ENCODE measurements at regions not wholly inside any gene's neighbourhood (a gene's known extent, or its start where the extent isn't known, plus 50 kb on each side); places are given as distances from the start of the nearest gene placed in this dataset.

GRCh38 chr15:66981771-66982170, 83.6 kb upstream of the SMAD3 start:
- CTCF ChIA-PET: no interaction called here
- TF ChIP-seq L3MBTL2 (conservative IDR thresholded peaks at IDR 0.05) (no peak), CTBP1 (IDR thresholded peaks at IDR 0.05; ENCODE audit: borderline replicate concordance) (no peak), HDGF (IDR thresholded peaks at IDR 0.05; ENCODE audit: borderline replicate concordance) (no peak), TARDBP (IDR thresholded peaks at IDR 0.05) (no peak), NFRKB (IDR thresholded peaks at IDR 0.05) (no peak), SP1 (IDR thresholded peaks at IDR 0.05) (no peak), FOXA1 (IDR thresholded peaks at IDR 0.05) (no peak), ZNF384 (IDR thresholded peaks at IDR 0.05) (no peak), ELF4 (IDR thresholded peaks at IDR 0.05) (no peak), LEF1 (IDR thresholded peaks at IDR 0.05; ENCODE audit: borderline replicate concordance) (no peak), FOXM1 (IDR thresholded peaks at IDR 0.05; ENCODE audit: borderline replicate concordance) (no peak), BHLHE40 (IDR thresholded peaks at IDR 0.05; ENCODE audit: borderline replicate concordance) (no peak), FOXK2 (IDR thresholded peaks at IDR 0.05) (no peak), SUZ12 (IDR thresholded peaks at IDR 0.05) (no peak), ARNT (IDR thresholded peaks at IDR 0.05) (no peak)
- TF ChIP-seq, protein P1, sequence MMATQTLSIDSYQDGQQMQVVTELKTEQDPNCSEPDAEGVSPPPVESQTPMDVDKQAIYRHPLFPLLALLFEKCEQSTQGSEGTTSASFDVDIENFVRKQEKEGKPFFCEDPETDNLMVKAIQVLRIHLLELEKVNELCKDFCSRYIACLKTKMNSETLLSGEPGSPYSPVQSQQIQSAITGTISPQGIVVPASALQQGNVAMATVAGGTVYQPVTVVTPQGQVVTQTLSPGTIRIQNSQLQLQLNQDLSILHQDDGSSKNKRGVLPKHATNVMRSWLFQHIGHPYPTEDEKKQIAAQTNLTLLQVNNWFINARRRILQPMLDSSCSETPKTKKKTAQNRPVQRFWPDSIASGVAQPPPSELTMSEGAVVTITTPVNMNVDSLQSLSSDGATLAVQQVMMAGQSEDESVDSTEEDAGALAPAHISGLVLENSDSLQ (IDR thresholded peaks at IDR 0.05): no peak
- POLR2A ChIA-PET: no interaction called here
- DNase-seq (ENCODE audit: extremely low spot score): peak; percentile 1

DNA sequence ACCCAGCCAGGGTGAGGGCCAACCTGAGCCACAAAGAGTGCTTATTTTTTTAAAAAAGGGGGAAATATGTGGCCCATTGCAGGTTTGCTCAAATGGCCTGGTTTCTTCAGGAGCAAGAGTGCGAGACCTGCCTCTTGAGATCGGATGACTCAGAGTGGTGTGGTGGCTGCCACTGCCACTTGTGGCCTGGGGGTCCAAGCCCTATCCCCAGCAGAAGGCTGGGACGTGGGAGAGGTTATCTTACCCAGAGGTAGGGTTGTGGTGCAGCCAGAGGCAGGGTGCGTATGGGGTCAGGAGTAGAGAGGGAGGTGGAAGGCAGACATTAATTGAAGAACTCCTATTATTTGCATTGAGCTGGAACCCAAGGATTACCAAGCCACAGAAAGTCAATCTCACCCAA, 83.2 kb upstream of the SMAD3 start:
- TF ChIP-seq CTBP1 (IDR thresholded peaks at IDR 0.05; ENCODE audit: borderline replicate concordance) (no peak), ELF4 (IDR thresholded peaks at IDR 0.05) (no peak), HDGF (IDR thresholded peaks at IDR 0.05; ENCODE audit: borderline replicate concordance) (no peak), FOXK2 (IDR thresholded peaks at IDR 0.05) (no peak), TARDBP (IDR thresholded peaks at IDR 0.05) (no peak), LEF1 (IDR thresholded peaks at IDR 0.05; ENCODE audit: borderline replicate concordance) (no peak), FOXM1 (IDR thresholded peaks at IDR 0.05; ENCODE audit: borderline replicate concordance) (no peak), ARNT (IDR thresholded peaks at IDR 0.05) (no peak), L3MBTL2 (conservative IDR thresholded peaks at IDR 0.05) (no peak), SP1 (IDR thresholded peaks at IDR 0.05) (no peak), ZNF384 (IDR thresholded peaks at IDR 0.05) (no peak), SUZ12 (IDR thresholded peaks at IDR 0.05) (no peak), BHLHE40 (IDR thresholded peaks at IDR 0.05; ENCODE audit: borderline replicate concordance) (no peak), FOXA1 (IDR thresholded peaks at IDR 0.05) (no peak), NFRKB (IDR thresholded peaks at IDR 0.05) (no peak)
- TF ChIP-seq, protein P1 (IDR thresholded peaks at IDR 0.05): no peak
- POLR2A ChIA-PET: no interaction called here
- DNase-seq (ENCODE audit: extremely low spot score): no peak
- CTCF ChIA-PET: no interaction called here

- DNase-seq (ENCODE audit: extremely low spot score): peak; percentile 1
- CTCF ChIA-PET: no interaction called here
- POLR2A ChIA-PET: no interaction called here
- no peak for TF ChIP-seq FOXA1 (IDR thresholded peaks at IDR 0.05)
- TF ChIP-seq SP1 (IDR thresholded peaks at IDR 0.05): no peak
- no peak for TF ChIP-seq ZNF384 (IDR thresholded peaks at IDR 0.05)
- TF ChIP-seq HDGF (IDR thresholded peaks at IDR 0.05; ENCODE audit: borderline replicate concordance): no peak
- no peak for TF ChIP-seq SUZ12 (IDR thresholded peaks at IDR 0.05)
- TF ChIP-seq ARNT (IDR thresholded peaks at IDR 0.05): no peak
- no peak for TF ChIP-seq CTBP1 (IDR thresholded peaks at IDR 0.05; ENCODE audit: borderline replicate concordance)
- TF ChIP-seq NFRKB (IDR thresholded peaks at IDR 0.05): no peak
- TF ChIP-seq FOXM1 (IDR thresholded peaks at IDR 0.05; ENCODE audit: borderline replicate concordance): no peak
- no peak for TF ChIP-seq L3MBTL2 (conservative IDR thresholded peaks at IDR 0.05)
- TF ChIP-seq TARDBP (IDR thresholded peaks at IDR 0.05): no peak
- TF ChIP-seq, protein P1 (IDR thresholded peaks at IDR 0.05): no peak
- no peak for TF ChIP-seq LEF1 (IDR thresholded peaks at IDR 0.05; ENCODE audit: borderline replicate concordance)
- TF ChIP-seq ELF4 (IDR thresholded peaks at IDR 0.05): no peak
- TF ChIP-seq BHLHE40 (IDR thresholded peaks at IDR 0.05; ENCODE audit: borderline replicate concordance): no peak
- TF ChIP-seq FOXK2 (IDR thresholded peaks at IDR 0.05): no peak
These were observed 82.6 kb upstream of the SMAD3 start for GRCh38 chr15:66982816-66983215.

GRCh38 chr15:66985653-66986052, 79.7 kb upstream of the SMAD3 start:
- ChIA-PET POLR2A (no interaction called here), CTCF (no interaction called here)
- TF ChIP-seq ARNT (IDR thresholded peaks at IDR 0.05) (no peak), HDGF (IDR thresholded peaks at IDR 0.05; ENCODE audit: borderline replicate concordance) (no peak), ELF4 (IDR thresholded peaks at IDR 0.05) (no peak), TARDBP (IDR thresholded peaks at IDR 0.05) (no peak), FOXA1 (IDR thresholded peaks at IDR 0.05) (no peak), LEF1 (IDR thresholded peaks at IDR 0.05; ENCODE audit: borderline replicate concordance) (no peak)
- TF ChIP-seq, protein P1 (IDR thresholded peaks at IDR 0.05): no peak
- DNase-seq (ENCODE audit: extremely low spot score): no peak

DNA sequence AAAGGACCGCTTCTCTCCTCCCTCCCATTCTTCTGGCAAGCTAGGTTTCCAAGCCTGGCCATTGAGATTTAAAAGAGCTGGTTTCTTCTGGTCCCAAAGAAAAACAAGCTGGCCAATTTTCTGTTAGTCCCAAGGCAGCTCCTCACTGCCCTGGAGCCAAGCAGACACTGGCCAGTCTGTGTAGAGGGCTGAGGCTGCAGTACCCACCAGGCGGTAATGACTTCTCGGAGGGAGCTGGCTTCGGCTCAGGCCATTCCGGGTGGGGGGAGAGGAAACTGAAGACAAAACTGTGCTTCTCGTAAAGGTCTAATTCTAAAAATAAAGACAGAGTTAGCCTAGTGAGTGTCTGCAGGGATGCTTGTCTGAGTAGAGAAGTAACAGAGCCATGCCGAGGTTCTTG, 78.5 kb upstream of the SMAD3 start:
- peak; percentile 2 for DNase-seq (ENCODE audit: extremely low spot score)
- POLR2A ChIA-PET: interaction anchor here (0.8 to 1.4 kb wide), 2 partner anchors 18 to 77 kb away, joined by 3 read pairs; no protein-coding TSS in a partner anchor

More for the DNA sequence above, 78.5 kb upstream of the SMAD3 start:
- CTCF ChIA-PET: no interaction called here
- TF ChIP-seq ELF4 (IDR thresholded peaks at IDR 0.05): no peak
- no peak for TF ChIP-seq L3MBTL2 (conservative IDR thresholded peaks at IDR 0.05)
- no peak for TF ChIP-seq CTBP1 (IDR thresholded peaks at IDR 0.05; ENCODE audit: borderline replicate concordance)
- no peak for TF ChIP-seq FOXA1 (IDR thresholded peaks at IDR 0.05)
- TF ChIP-seq SUZ12 (IDR thresholded peaks at IDR 0.05): no peak
- no peak for TF ChIP-seq SP1 (IDR thresholded peaks at IDR 0.05)
- no peak for TF ChIP-seq LEF1 (IDR thresholded peaks at IDR 0.05; ENCODE audit: borderline replicate concordance)
- TF ChIP-seq ZNF384 (IDR thresholded peaks at IDR 0.05): no peak
- no peak for TF ChIP-seq HDGF (IDR thresholded peaks at IDR 0.05; ENCODE audit: borderline replicate concordance)
- TF ChIP-seq, protein P1 (IDR thresholded peaks at IDR 0.05): no peak
- TF ChIP-seq FOXK2 (IDR thresholded peaks at IDR 0.05): no peak
- TF ChIP-seq FOXM1 (IDR thresholded peaks at IDR 0.05; ENCODE audit: borderline replicate concordance): no peak
- TF ChIP-seq BHLHE40 (IDR thresholded peaks at IDR 0.05; ENCODE audit: borderline replicate concordance): no peak
- TF ChIP-seq NFRKB (IDR thresholded peaks at IDR 0.05): no peak
